Activated CD8-positive, alpha-beta memory T cell treated with anti-CD3 and anti-CD28 coated beads, Interleukin-2, amount 10 ng/mL, durations not matched to agents 7 days and 5 days (primary cell): ENCODE measurements at regions not wholly inside any gene's neighbourhood (a gene's known extent, or its start where the extent isn't known, plus 50 kb on each side); places are given as distances from the start of the nearest gene placed in this dataset.

ENCODE experiments used
- ATAC-seq: fragments of 150-1000 bp; cut with Tn5 transposase; one replicate; pipeline ENCODE4 v1.10.0; 2021; ENCODE audit warnings: moderate library complexity
- CTCF ChIA-PET: fragments of 350-600 bp; sonication (Branson Sonifier 250); formaldehyde crosslinking; loops from one replicate; lab custom pipeline; 2021; ENCODE audit warnings: antibody characterized with exemption; lab: Charles Lee
- DNase-seq: peaks from one replicate; pipeline ENCODE4 v3.0.0-alpha.2; 2020
- H3K27ac Mint-ChIP-seq: one replicate; pipeline ENCODE4 v1.8.0; 2021; ENCODE audit warnings: mild to moderate bottlenecking, mixed read lengths
- H3K27me3 Mint-ChIP-seq: one replicate; pipeline ENCODE4 v1.8.0; 2021; ENCODE audit warnings: mixed read lengths
- H3K36me3 Mint-ChIP-seq: one replicate; pipeline ENCODE4 v1.8.0; 2021; ENCODE audit warnings: mild to moderate bottlenecking, mixed read lengths
- H3K4me1 Mint-ChIP-seq: one replicate; pipeline ENCODE4 v1.8.0; 2021; ENCODE audit warnings: mixed read lengths
- H3K4me3 Mint-ChIP-seq: one replicate; pipeline ENCODE4 v1.8.0; 2021; ENCODE audit warnings: mild to moderate bottlenecking, moderate library complexity, mixed read lengths
- H3K9me3 Mint-ChIP-seq: one replicate; pipeline ENCODE4 v1.8.0; 2022; ENCODE audit warnings: low read depth, mixed read lengths

DNA sequence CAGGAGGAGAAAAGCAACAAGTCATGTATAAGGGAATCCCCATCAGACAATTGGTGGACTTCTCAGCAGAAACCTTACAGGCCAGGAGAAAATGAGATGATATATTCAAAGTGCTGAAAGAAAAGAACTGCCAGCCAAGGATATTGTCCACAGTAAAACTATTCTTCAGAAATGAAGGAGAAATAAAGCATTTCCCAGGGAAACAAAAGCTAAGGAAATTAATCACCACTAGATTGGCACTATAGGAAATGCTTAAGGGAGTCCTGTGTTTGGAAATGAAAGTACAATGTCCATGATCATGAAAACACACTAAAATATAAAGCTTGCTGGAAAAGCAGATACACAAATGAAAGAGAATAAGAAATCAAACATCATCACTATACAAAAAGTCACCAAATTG is 282.0 kb downstream of the BLID start:
- peaks cover 3% of the 10 kb centered on the region for H3K9me3 Mint-ChIP-seq
- no peaks in the 10 kb centered on the region for H3K27me3 Mint-ChIP-seq
- H3K4me1 Mint-ChIP-seq, result no peaks in the 10 kb centered on the region
- no peak for ATAC-seq
- no peak overlapping the region for H3K4me3 Mint-ChIP-seq
- H3K27ac Mint-ChIP-seq, result no peak overlapping the region
- no peaks in the 10 kb centered on the region for H3K36me3 Mint-ChIP-seq
- DNase-seq, result no peak
- CTCF ChIA-PET, result no interaction called here

DNA sequence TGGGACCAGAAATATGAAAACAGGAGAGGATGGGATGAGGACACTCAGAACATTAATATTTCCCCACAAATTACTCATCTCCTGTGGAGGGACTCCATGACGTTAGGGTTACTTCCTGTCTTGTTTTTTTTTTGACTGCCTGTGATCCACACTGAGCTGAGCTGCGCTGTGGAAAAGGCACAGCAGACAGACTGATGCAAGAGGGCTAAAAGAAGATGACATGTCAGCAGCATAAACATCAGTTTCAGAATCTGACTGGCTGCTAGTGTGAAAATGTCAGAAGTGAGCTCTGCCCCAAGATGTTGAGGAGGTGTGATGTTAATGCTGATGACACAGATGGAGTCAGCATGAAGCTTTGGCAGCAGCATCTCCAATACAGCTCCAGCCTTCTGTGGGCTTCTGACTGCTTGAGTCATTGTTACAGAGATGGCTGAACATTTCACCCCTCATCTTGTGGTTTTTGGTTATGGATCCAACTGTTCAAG is 286.8 kb downstream of the BLID start:
- Mint-ChIP-seq H3K4me1 (no peaks in the 10 kb centered on the region), H3K27ac (no peak overlapping the region), H3K9me3 (peaks cover 3% of the 10 kb centered on the region), H3K4me3 (no peak overlapping the region), H3K27me3 (no peaks in the 10 kb centered on the region), H3K36me3 (no peaks in the 10 kb centered on the region)
- DNase-seq (no peak), ATAC-seq (no peak)
- CTCF ChIA-PET, result no interaction called here

GRCh38 chr11:121814962-121815361 is 301.1 kb downstream of the BLID start:
- Mint-ChIP-seq H3K9me3 (peaks cover 9% of the 10 kb centered on the region), H3K4me1 (no peaks in the 10 kb centered on the region), H3K4me3 (no peak overlapping the region), H3K27ac (no peak overlapping the region), H3K27me3 (no peaks in the 10 kb centered on the region), H3K36me3 (no peaks in the 10 kb centered on the region)
- ATAC-seq (no peak), DNase-seq (no peak)
- CTCF ChIA-PET, result no interaction called here

DNA sequence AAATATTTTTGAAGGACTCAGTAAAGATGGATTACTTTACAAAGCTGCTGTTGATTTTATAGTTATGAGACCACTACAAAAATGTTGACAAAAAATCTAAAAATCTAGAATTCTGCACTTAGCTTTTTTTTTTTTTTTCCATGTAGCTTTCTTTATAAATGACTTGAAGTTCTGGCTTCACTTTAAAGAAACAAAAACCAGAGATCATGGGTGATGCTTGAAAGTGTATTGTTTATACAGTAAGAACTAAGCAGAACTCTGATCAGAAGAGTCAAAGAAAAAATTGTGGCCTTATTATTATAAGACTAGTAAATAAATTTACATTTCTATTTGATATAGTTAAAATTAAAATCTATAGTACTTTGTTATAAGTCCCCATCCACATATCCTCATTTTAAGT is 301.7 kb downstream of the BLID start:
- no peak overlapping the region for H3K27ac Mint-ChIP-seq
- no peak for ATAC-seq
- H3K4me3 Mint-ChIP-seq, result no peak overlapping the region
- no peak for DNase-seq
- no peaks in the 10 kb centered on the region for H3K36me3 Mint-ChIP-seq
- no peaks in the 10 kb centered on the region for H3K4me1 Mint-ChIP-seq
- CTCF ChIA-PET, result no interaction called here
- H3K27me3 Mint-ChIP-seq, result no peaks in the 10 kb centered on the region
- H3K9me3 Mint-ChIP-seq, result peaks cover 9% of the 10 kb centered on the region

DNA sequence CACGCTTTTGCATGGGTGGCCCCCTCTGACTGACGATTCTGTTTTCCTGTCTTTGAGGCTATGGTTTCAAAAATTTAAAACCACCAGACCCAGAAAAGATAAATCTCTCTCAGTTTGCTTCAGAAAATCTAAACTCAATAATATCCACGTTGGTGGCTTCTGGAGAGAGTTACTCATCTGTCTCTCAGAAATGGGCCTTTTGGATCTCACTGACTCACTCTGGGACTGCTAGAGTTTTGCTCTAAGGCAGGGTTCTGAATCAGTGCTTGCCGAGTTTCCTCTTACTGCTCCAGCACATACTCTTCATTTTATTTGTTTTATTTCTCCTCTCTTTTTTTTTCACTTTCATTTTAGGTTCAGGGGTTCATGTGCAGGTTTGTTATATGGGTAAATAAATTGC is 305.7 kb downstream of the BLID start:
- H3K36me3 Mint-ChIP-seq, result no peaks in the 10 kb centered on the region
- no peak overlapping the region for H3K27ac Mint-ChIP-seq
- no peaks in the 10 kb centered on the region for H3K27me3 Mint-ChIP-seq
- H3K4me1 Mint-ChIP-seq, result no peaks in the 10 kb centered on the region
- peaks cover 8% of the 10 kb centered on the region for H3K9me3 Mint-ChIP-seq
- ATAC-seq (no peak), DNase-seq (no peak)
- CTCF ChIA-PET, result no interaction called here
- no peak overlapping the region for H3K4me3 Mint-ChIP-seq

DNA sequence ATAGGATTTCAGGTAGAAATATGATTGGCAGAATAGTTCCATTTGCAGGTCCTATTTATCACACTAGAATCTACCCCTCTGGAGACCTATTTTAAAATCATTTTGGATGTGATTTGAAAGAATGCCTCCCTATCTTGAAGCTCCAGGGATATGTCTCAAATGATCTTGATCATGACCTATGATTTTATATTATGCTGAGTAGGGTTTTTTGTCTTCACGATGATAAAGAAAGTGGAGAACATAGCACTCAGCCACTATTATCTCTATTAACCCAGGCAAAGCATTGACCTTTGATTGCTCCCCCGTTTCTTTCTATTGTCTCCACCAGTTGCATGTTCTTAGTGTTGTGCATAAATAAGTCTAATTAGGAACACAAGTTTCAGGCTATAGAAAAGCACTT is 307.9 kb downstream of the BLID start:
- CTCF ChIA-PET, result no interaction called here
- H3K27me3 Mint-ChIP-seq, result no peaks in the 10 kb centered on the region
- no peak for ATAC-seq

DNA sequence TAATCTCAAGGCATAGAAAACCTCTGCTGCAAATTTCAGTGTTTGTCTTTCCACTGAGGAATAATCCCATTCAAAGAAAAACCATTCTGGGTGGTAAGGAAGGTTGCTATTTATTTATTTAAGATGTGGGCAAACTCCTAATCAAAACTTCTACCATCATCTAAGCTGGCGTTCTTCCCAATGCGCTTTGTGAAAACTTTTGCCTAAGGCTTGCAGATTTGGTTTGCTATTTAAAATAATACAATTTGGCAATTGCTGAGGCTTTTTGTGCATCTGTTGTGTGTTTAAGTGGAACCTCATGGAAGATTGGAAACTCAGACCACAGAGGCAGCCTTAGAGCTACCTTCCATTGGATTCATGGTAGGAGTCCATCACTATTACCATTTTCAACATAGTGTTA is 309.0 kb downstream of the BLID start:
- ATAC-seq, result no peak
- CTCF ChIA-PET, result no interaction called here
- no peak for DNase-seq
- no peaks in the 10 kb centered on the region for H3K27me3 Mint-ChIP-seq
- no peaks in the 10 kb centered on the region for H3K36me3 Mint-ChIP-seq
- H3K4me3 Mint-ChIP-seq, result no peak overlapping the region
- no peak overlapping the region for H3K27ac Mint-ChIP-seq
- no peaks in the 10 kb centered on the region for H3K4me1 Mint-ChIP-seq
- H3K9me3 Mint-ChIP-seq, result no peaks in the 10 kb centered on the region

More for the DNA sequence above, 307.9 kb downstream of the BLID start:
- Mint-ChIP-seq H3K4me1 (no peaks in the 10 kb centered on the region), H3K4me3 (no peak overlapping the region), H3K36me3 (no peaks in the 10 kb centered on the region), H3K9me3 (peaks cover 6% of the 10 kb centered on the region), H3K27ac (no peak overlapping the region)
- no peak for DNase-seq

DNA sequence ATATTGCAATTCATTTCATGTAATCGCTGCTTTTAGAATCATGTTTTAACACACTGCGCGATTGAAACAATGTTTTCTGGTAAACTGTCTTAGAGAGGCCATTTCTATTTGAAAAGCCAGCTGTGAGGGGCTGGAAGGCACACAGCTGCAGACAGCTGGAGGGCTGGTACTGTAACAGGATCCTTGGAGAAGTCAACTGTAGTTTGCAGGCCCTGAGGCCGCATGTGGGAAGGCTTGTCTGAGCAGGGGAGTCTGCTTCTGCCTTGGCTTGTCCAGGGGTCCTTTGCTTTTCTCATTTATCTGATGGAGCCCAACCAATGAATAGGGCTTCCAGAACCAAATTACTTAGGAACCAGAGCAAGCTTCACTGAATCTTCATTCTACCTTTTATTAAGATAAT is 313.5 kb downstream of the BLID start:
- H3K27ac Mint-ChIP-seq, result no peak overlapping the region
- ATAC-seq (no peak), DNase-seq (no peak)
- peaks cover 10% of the 10 kb centered on the region for H3K9me3 Mint-ChIP-seq
- H3K4me1 Mint-ChIP-seq, result no peaks in the 10 kb centered on the region
- H3K27me3 Mint-ChIP-seq, result no peaks in the 10 kb centered on the region
- H3K36me3 Mint-ChIP-seq, result no peaks in the 10 kb centered on the region
- no peak overlapping the region for H3K4me3 Mint-ChIP-seq
- CTCF ChIA-PET, result no interaction called here

- DNase-seq (no peak), ATAC-seq (no peak)
- Mint-ChIP-seq H3K9me3 (peaks cover 10% of the 10 kb centered on the region), H3K36me3 (no peaks in the 10 kb centered on the region), H3K4me3 (no peak overlapping the region), H3K27ac (no peak overlapping the region), H3K27me3 (no peaks in the 10 kb centered on the region), H3K4me1 (no peaks in the 10 kb centered on the region)
- CTCF ChIA-PET, result no interaction called here
These were observed 314.2 kb downstream of the BLID start for GRCh38 chr11:121801781-121802180.

DNA sequence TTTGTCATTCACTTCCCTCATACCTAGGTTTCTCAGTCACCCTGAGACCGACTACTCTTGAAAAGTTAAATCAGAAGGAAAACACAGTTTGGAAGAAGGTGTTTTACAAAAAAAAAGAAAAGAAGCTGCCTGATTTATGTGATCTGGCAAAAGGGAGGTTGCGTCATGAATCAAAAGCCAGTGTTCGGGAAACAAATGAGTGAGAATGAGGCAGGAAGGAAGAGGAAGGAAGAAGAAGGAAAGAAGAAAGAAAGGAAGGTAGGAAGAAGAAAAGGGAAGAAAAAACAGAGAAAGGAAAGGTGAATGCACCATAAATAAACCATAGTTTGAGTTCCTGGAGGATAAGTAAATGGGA is 314.6 kb downstream of the BLID start:
- Mint-ChIP-seq H3K4me3 (no peak overlapping the region), H3K36me3 (no peaks in the 10 kb centered on the region), H3K9me3 (peaks cover 10% of the 10 kb centered on the region), H3K4me1 (no peaks in the 10 kb centered on the region), H3K27me3 (no peaks in the 10 kb centered on the region), H3K27ac (no peak overlapping the region)
- CTCF ChIA-PET, result no interaction called here
- DNase-seq, result no peak
- no peak for ATAC-seq

DNA sequence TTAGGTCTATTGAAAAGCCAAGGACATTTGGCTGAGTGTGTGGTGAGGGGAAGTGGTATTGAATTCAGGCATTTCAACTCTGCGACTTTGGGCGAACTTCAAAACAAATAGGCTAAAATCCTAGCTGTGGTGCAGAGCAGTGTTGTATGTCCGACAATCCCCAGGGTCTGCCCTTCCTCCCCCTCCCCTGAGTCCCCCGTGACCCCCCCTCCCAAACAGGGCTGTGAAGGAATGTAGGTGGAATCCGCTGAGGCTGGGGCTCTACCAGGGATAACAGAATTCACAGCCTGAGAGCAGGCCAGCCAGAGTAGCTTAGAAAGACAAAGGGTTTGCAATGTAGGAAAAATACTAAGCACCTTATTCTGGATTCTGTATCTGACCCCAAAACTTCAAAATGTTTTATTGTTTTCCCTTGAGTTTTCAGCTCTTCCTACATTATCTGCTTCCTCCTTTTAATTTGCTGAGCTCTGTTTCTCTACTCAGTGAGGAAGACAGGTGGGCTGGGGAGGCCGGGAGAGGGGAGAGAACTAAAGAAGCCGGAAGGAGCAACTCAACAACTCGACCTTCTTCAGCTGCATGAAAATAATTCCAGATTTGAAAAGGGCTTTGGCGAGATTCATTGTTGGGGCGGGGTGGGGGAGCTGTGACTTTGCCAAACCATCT is 315.2 kb downstream of the BLID start:
- DNase-seq, result no peak
- CTCF ChIA-PET, result no interaction called here
- no peak for ATAC-seq
- Mint-ChIP-seq H3K4me3 (no peak overlapping the region), H3K9me3 (peaks cover 10% of the 10 kb centered on the region), H3K27ac (no peak overlapping the region), H3K27me3 (no peaks in the 10 kb centered on the region), H3K4me1 (no peaks in the 10 kb centered on the region), H3K36me3 (no peaks in the 10 kb centered on the region)

DNA sequence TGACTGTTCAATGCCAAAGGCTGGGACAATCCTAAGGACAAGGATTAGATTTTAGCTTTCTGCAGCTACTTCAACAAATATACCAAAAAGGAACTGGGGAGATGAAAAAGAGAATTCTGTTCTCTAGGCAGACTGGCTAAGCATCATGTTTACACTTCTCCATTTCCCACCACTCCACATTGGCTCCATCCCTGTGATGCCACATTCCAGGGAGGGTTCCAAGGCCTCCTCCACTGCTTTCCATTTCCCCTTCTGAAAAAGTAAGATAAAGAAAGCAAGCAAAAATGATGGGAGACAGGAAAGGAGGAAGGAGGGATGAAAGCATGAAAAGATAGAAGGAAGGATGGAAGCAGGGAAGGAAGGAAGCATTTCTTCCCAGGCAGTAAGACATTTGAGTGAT is 315.8 kb downstream of the BLID start:
- no peaks in the 10 kb centered on the region for H3K27me3 Mint-ChIP-seq
- CTCF ChIA-PET, result no interaction called here

GRCh38 chr11:121797496-121797895 is 318.5 kb downstream of the BLID start:
- H3K4me1 Mint-ChIP-seq, result no peaks in the 10 kb centered on the region
- no peaks in the 10 kb centered on the region for H3K27me3 Mint-ChIP-seq
- no peak overlapping the region for H3K4me3 Mint-ChIP-seq
- no peaks in the 10 kb centered on the region for H3K36me3 Mint-ChIP-seq
- H3K9me3 Mint-ChIP-seq, result peaks cover 10% of the 10 kb centered on the region
- DNase-seq, result no peak
- ATAC-seq, result no peak
- CTCF ChIA-PET, result no interaction called here
- no peak overlapping the region for H3K27ac Mint-ChIP-seq

More for the DNA sequence above, 315.8 kb downstream of the BLID start:
- H3K36me3 Mint-ChIP-seq, result no peaks in the 10 kb centered on the region
- no peak overlapping the region for H3K4me3 Mint-ChIP-seq
- no peak overlapping the region for H3K27ac Mint-ChIP-seq
- ATAC-seq (no peak), DNase-seq (no peak)
- H3K9me3 Mint-ChIP-seq, result peaks cover 10% of the 10 kb centered on the region
- H3K4me1 Mint-ChIP-seq, result no peaks in the 10 kb centered on the region

DNA sequence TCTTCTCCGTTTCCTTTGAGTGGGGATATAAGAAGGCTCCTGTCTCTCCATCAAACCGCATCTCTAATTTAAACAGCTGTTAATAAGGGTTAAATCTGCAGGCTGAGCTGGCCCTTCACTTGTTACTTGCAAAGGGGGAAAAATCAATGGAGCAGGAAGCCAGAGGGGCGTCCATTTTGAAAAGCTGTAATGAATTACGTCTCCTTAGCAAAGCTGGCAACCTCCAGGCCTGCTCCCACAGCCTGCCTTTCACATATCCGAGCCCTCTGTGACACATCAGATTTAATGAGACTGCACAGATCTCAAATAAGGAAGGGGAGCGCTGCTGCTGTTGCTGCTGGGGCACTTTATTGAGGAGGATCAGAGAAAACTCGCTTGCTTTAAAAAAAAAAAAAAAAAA is 320.8 kb downstream of the BLID start:
- Mint-ChIP-seq H3K4me3 (no peak overlapping the region), H3K9me3 (peaks cover 4% of the 10 kb centered on the region), H3K4me1 (no peaks in the 10 kb centered on the region), H3K27me3 (no peaks in the 10 kb centered on the region), H3K36me3 (no peaks in the 10 kb centered on the region), H3K27ac (no peak overlapping the region)
- CTCF ChIA-PET, result no interaction called here
- ATAC-seq (no peak), DNase-seq (no peak)

- ATAC-seq, result no peak
These were observed 321.3 kb downstream of the BLID start for GRCh38 chr11:121794671-121795141.

More at GRCh38 chr11:121794671-121795141, 321.3 kb downstream of the BLID start:
- no peaks in the 10 kb centered on the region for H3K4me1 Mint-ChIP-seq
- H3K27ac Mint-ChIP-seq, result no peak overlapping the region
- CTCF ChIA-PET, result no interaction called here
- H3K4me3 Mint-ChIP-seq, result no peak overlapping the region
- H3K9me3 Mint-ChIP-seq, result peaks cover 4% of the 10 kb centered on the region
- DNase-seq, result no peak
- no peaks in the 10 kb centered on the region for H3K36me3 Mint-ChIP-seq
- H3K27me3 Mint-ChIP-seq, result no peaks in the 10 kb centered on the region
